DND-41 (cell line): ENCODE measurements at regions not wholly inside any gene's neighbourhood (a gene's known extent, or its start where the extent isn't known, plus 50 kb on each side); places are given as distances from the start of the nearest gene placed in this dataset.

Experiments used
- EZH2 ChIP-seq: IDR thresholded peaks from 3 replicates; pipeline ENCODE4 v1.6.1; 2012; ENCODE audit warnings: borderline replicate concordance, low read depth, mild to moderate bottlenecking, moderate library complexity, low read length, inconsistent platforms; ENCODE audit not compliant: severe bottlenecking
- TF ChIP-seq, protein P1 (sequence below): IDR thresholded peaks from 2 replicates; pipeline ENCODE4 v1.5.1; 2012; ENCODE audit warnings: borderline replicate concordance, low read length, moderate library complexity, mild to moderate bottlenecking; ENCODE audit not compliant: poor library complexity, severe bottlenecking; ENCODE audit errors: extremely low read depth

DNA sequence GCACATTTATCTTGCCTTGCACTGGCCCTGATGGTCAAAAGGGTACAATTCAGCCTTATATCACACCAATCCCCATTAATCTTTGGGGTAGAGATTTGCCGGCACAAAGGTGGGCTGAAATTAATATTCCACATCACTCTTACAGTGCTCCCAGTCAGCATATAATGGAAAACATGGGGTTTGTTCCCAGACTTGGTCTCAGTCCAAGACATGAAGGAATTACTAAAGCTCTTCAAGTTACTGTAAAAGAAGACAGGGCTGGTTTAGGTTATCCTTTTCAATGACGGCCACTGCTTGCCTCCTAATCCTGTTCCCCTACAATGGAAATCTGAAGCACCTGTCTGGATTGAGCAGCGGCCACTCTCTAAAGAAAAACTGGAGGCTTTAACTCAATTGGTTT is 160.7 kb downstream of the IER5 start:
- TF ChIP-seq, protein P1, sequence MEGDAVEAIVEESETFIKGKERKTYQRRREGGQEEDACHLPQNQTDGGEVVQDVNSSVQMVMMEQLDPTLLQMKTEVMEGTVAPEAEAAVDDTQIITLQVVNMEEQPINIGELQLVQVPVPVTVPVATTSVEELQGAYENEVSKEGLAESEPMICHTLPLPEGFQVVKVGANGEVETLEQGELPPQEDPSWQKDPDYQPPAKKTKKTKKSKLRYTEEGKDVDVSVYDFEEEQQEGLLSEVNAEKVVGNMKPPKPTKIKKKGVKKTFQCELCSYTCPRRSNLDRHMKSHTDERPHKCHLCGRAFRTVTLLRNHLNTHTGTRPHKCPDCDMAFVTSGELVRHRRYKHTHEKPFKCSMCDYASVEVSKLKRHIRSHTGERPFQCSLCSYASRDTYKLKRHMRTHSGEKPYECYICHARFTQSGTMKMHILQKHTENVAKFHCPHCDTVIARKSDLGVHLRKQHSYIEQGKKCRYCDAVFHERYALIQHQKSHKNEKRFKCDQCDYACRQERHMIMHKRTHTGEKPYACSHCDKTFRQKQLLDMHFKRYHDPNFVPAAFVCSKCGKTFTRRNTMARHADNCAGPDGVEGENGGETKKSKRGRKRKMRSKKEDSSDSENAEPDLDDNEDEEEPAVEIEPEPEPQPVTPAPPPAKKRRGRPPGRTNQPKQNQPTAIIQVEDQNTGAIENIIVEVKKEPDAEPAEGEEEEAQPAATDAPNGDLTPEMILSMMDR: no peak
- TF ChIP-seq EZH2: no peak
